NCI-H146 (cell line): ENCODE measurements at regions not wholly inside any gene's neighbourhood (a gene's known extent, or its start where the extent isn't known, plus 50 kb on each side); places are given as distances from the start of the nearest gene placed in this dataset.
"Not testable (repeated sequence)": the region's sequence is repeated elsewhere in the genome, so short reads cannot be mapped to it uniquely, and the experiment has no call there.

Experiments used
- DNase-seq: peaks from one replicate; lab custom pipeline; 2025; lab: John Stamatoyannopoulos, UW

- DNase-seq, result no peak
Observed at GRCh38 chr5:164998142-164998541, 1492.7 kb downstream of the MAT2B start.

- peak; percentile 84 for DNase-seq
Observed at GRCh38 chr5:164998590-164998989, 1493.2 kb downstream of the MAT2B start.

- DNase-seq, result no peak
Observed at GRCh38 chr5:165000479-165001190, 1495.2 kb downstream of the MAT2B start.

- no peak for DNase-seq
Observed at GRCh38 chr5:165003283-165003682, 1497.9 kb downstream of the MAT2B start.

GRCh38 chr5:165004175-165004574 lies 1498.8 kb downstream of the MAT2B start:
- no peak for DNase-seq

- DNase-seq, result no peak
Observed at GRCh38 chr5:165014439-165014838, 1509.0 kb downstream of the MAT2B start.

- DNase-seq, result no peak
Observed at GRCh38 chr5:165015126-165015525, 1509.7 kb downstream of the MAT2B start.

- DNase-seq, result no peak
Observed at GRCh38 chr5:165015547-165015946, 1510.1 kb downstream of the MAT2B start.

GRCh38 chr5:165026971-165027370 lies 1521.6 kb downstream of the MAT2B start:
- no peak for DNase-seq

GRCh38 chr5:165028356-165028755 lies 1522.9 kb downstream of the MAT2B start:
- DNase-seq, result no peak

GRCh38 chr5:165029099-165029870 lies 1523.9 kb downstream of the MAT2B start:
- peak; percentile 75 for DNase-seq

GRCh38 chr5:165030971-165031370 lies 1525.6 kb downstream of the MAT2B start:
- no peak for DNase-seq

- DNase-seq, result no peak
Observed at GRCh38 chr5:165031371-165031770, 1526.0 kb downstream of the MAT2B start.

- no peak for DNase-seq
Observed at GRCh38 chr5:165035520-165035919, 1530.1 kb downstream of the MAT2B start.

GRCh38 chr5:165039748-165040147 lies 1534.3 kb downstream of the MAT2B start:
- DNase-seq, result no peak

GRCh38 chr5:165045941-165046340 lies 1540.5 kb downstream of the MAT2B start:
- DNase-seq, result not testable (repeated sequence)

- DNase-seq, result no peak
Observed at GRCh38 chr5:165055476-165055875, 1550.1 kb downstream of the MAT2B start.

- no peak for DNase-seq
Observed at GRCh38 chr5:165057145-165057544, 1551.7 kb downstream of the MAT2B start.

GRCh38 chr5:165066751-165067385 lies 1561.4 kb downstream of the MAT2B start:
- DNase-seq, result no peak

- DNase-seq, result no peak
Observed at GRCh38 chr5:165076686-165077085, 1571.3 kb downstream of the MAT2B start.

- DNase-seq, result no peak
Observed at GRCh38 chr5:165079389-165079788, 1574.0 kb downstream of the MAT2B start.

GRCh38 chr5:165083394-165083793 lies 1578.0 kb downstream of the MAT2B start:
- DNase-seq, result no peak

GRCh38 chr5:165086465-165086864 lies 1581.0 kb downstream of the MAT2B start:
- DNase-seq, result no peak
